Osteoblast (primary cell): ENCODE measurements at regions not wholly inside any gene's neighbourhood (a gene's known extent, or its start where the extent isn't known, plus 50 kb on each side); places are given as distances from the start of the nearest gene placed in this dataset.

Experiments used
- DNase-seq: peaks from one replicate; pipeline ENCODE4 v3.0.0; 2011; ENCODE audit warnings: low spot score, mixed read lengths; ENCODE audit not compliant: insufficient read length; ENCODE audit errors: missing footprints
- H2AFZ ChIP-seq: 2 replicates; pipeline ENCODE4 v1.6.0; 2011; ENCODE audit warnings: mild to moderate bottlenecking, low read length
- H3K27ac ChIP-seq: 2 replicates; pipeline ENCODE4 v1.5.1; 2011; ENCODE audit warnings: mild to moderate bottlenecking, low read depth, low read length, moderate library complexity
- H3K27me3 ChIP-seq: 2 replicates; pipeline ENCODE4 v1.6.0; 2012; ENCODE audit warnings: mild to moderate bottlenecking, control low read depth, inconsistent platforms, low read length, moderate library complexity; ENCODE audit not compliant: insufficient read depth
- H3K36me3 ChIP-seq: 2 replicates; pipeline ENCODE4 v1.5.1; 2011; ENCODE audit warnings: mild to moderate bottlenecking, low read length, control low read depth, moderate library complexity; ENCODE audit not compliant: insufficient read depth
- H3K4me1 ChIP-seq: 2 replicates; pipeline ENCODE4 v1.5.1; 2011; ENCODE audit warnings: mild to moderate bottlenecking, low read length, control low read depth, moderate library complexity; ENCODE audit not compliant: insufficient read depth
- H3K4me2 ChIP-seq: 2 replicates; pipeline ENCODE4 v1.6.0; 2011; ENCODE audit warnings: mild to moderate bottlenecking, low read length; ENCODE audit not compliant: insufficient read depth
- H3K4me3 ChIP-seq: fragments of 200-600 bp; sonication (generic); 3 replicates; pipeline ENCODE4 v1.5.1; 2012; ENCODE audit warnings: mild to moderate bottlenecking, low read length, inconsistent platforms; ENCODE audit not compliant: insufficient read depth
- H3K79me2 ChIP-seq: 2 replicates; pipeline ENCODE4 v1.6.0; 2012; ENCODE audit warnings: mild to moderate bottlenecking, low read length, control low read depth, inconsistent platforms; ENCODE audit not compliant: insufficient read depth
- H3K9me3 ChIP-seq: 2 replicates; pipeline ENCODE4 v1.5.1; 2011; ENCODE audit warnings: low read depth, low read length, control low read depth
- H4K20me1 ChIP-seq: 2 replicates; pipeline ENCODE4 v1.6.0; 2012; ENCODE audit warnings: mild to moderate bottlenecking, low read length, control low read depth; ENCODE audit not compliant: insufficient read depth
- TF ChIP-seq, protein P1 (sequence below): IDR thresholded peaks from 2 replicates; pipeline ENCODE4 v1.5.1; 2011; ENCODE audit warnings: mild to moderate bottlenecking, low read depth, low read length, moderate library complexity; ENCODE audit errors: extremely low read depth

DNA sequence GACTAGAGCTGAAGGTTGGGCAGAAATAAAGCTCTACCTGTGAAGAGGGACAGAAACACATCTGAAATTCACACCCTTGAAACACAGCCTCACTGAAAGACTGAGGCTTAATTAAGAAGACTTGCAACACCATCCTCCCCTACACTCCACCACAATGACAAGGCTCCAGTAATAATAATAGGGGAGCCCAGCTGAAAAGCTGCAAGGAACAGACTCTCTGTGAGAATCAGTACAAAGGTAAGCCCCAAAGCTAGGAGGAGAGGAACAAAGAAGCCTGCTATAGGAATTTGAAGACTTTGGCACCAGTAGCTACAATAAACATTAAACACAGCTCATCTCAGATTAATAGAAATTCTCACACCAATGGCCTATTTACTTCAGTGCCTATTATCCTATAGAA lies 176.9 kb downstream of the FAT3 start:
- TF ChIP-seq, protein P1, sequence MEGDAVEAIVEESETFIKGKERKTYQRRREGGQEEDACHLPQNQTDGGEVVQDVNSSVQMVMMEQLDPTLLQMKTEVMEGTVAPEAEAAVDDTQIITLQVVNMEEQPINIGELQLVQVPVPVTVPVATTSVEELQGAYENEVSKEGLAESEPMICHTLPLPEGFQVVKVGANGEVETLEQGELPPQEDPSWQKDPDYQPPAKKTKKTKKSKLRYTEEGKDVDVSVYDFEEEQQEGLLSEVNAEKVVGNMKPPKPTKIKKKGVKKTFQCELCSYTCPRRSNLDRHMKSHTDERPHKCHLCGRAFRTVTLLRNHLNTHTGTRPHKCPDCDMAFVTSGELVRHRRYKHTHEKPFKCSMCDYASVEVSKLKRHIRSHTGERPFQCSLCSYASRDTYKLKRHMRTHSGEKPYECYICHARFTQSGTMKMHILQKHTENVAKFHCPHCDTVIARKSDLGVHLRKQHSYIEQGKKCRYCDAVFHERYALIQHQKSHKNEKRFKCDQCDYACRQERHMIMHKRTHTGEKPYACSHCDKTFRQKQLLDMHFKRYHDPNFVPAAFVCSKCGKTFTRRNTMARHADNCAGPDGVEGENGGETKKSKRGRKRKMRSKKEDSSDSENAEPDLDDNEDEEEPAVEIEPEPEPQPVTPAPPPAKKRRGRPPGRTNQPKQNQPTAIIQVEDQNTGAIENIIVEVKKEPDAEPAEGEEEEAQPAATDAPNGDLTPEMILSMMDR: no peak

DNA sequence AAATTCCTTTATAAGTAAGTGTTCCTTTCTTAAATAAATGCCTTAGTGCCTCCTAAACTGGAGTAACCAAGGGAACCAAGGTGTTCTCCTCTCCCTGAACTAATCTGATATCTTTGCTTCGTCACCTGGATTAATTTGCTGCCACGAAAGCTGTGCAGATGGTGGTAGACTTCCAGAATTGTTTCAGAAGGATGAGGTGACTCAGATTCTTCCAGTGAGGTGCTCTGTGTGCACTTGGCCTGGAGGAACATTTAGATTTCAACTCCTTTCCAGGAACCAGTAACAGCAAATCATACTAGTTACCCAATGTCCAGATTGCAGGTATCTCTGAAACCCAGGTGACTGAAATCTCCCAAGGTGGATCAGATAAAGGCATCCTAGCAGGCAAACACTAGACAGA lies 181.9 kb downstream of the FAT3 start:
- H3K27me3 ChIP-seq: no peaks in the 10 kb centered on the region
- H2AFZ ChIP-seq: no peak overlapping the region
- H3K36me3 ChIP-seq: no peaks in the 10 kb centered on the region
- H3K4me2 ChIP-seq: no peak overlapping the region
- H3K9me3 ChIP-seq: no peaks in the 10 kb centered on the region
- H3K4me1 ChIP-seq: no peaks in the 10 kb centered on the region
- no peaks in the 10 kb centered on the region for H3K79me2 ChIP-seq
- no peak for DNase-seq
- no peak overlapping the region for H3K27ac ChIP-seq
- TF ChIP-seq, protein P1: no peak
- H4K20me1 ChIP-seq: no peaks in the 10 kb centered on the region
- no peak overlapping the region for H3K4me3 ChIP-seq

More for the DNA sequence above, 176.9 kb downstream of the FAT3 start:
- Histone ChIP-seq H3K4me2 (no peak overlapping the region), H3K9me3 (no peaks in the 10 kb centered on the region), H3K27ac (no peak overlapping the region), H3K4me3 (no peak overlapping the region), H3K4me1 (no peaks in the 10 kb centered on the region), H3K27me3 (no peaks in the 10 kb centered on the region), H3K79me2 (no peaks in the 10 kb centered on the region), H4K20me1 (no peaks in the 10 kb centered on the region), H2AFZ (no peak overlapping the region), H3K36me3 (no peaks in the 10 kb centered on the region)
- no peak for DNase-seq

DNA sequence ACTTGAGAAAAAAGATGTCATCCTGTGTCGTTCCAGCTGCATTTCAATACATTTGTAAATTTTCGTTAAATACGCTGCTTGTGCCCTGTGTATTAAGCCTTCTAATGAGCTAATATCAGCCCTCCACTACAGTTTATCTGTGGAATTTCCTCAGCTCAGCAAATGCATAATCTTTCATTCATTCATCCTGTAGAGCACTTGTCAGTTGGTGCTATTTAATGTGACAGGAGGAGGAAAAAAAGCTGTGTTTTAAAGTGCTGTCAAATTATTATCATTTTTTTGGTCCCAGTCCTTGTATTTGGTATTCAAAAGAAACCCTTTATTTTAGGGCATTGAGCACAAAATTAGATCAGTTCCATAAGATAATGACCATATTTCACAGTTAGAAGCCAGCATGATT lies 184.7 kb downstream of the FAT3 start:
- H3K79me2 ChIP-seq: no peaks in the 10 kb centered on the region
- no peak overlapping the region for H3K4me3 ChIP-seq
- TF ChIP-seq, protein P1: no peak
- no peaks in the 10 kb centered on the region for H3K4me1 ChIP-seq
- H3K9me3 ChIP-seq: no peaks in the 10 kb centered on the region
- no peak overlapping the region for H3K27ac ChIP-seq
- H3K4me2 ChIP-seq: no peak overlapping the region
- H4K20me1 ChIP-seq: no peaks in the 10 kb centered on the region
- no peak for DNase-seq
- H3K27me3 ChIP-seq: no peaks in the 10 kb centered on the region
- no peak overlapping the region for H2AFZ ChIP-seq
- no peaks in the 10 kb centered on the region for H3K36me3 ChIP-seq

DNA sequence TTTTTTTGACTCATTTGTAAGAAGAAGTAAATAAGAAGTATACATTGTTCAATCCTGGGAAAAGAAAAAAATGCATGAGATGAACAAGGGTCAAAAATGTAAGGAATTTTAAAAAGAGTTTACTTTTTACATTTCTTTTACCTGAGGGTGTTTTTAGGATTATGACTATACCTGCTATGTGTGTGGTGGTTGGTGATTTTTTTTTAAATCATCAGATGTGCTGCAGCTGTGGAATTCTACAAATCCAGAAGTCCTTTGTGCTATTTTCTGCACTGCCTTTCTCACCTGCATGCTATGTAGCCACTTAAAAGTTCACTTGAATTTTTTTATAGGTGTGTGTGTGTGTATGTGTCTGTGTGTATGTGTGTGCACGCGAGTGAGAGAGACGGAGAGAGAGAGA lies 185.3 kb downstream of the FAT3 start:
- H3K36me3 ChIP-seq: no peaks in the 10 kb centered on the region
- no peaks in the 10 kb centered on the region for H3K79me2 ChIP-seq
- H3K4me3 ChIP-seq: no peak overlapping the region
- H3K9me3 ChIP-seq: no peaks in the 10 kb centered on the region
- H3K27ac ChIP-seq: no peak overlapping the region
- no peaks in the 10 kb centered on the region for H3K27me3 ChIP-seq
- DNase-seq: no peak
- H4K20me1 ChIP-seq: no peaks in the 10 kb centered on the region
- TF ChIP-seq, protein P1: no peak
- no peak overlapping the region for H2AFZ ChIP-seq
- no peak overlapping the region for H3K4me2 ChIP-seq
- no peaks in the 10 kb centered on the region for H3K4me1 ChIP-seq
